ENCODE measurements at regions not wholly inside any gene's neighbourhood (a gene's known extent, or its start where the extent isn't known, plus 50 kb on each side); places are given as distances from the start of the nearest gene placed in this dataset.

DNA sequence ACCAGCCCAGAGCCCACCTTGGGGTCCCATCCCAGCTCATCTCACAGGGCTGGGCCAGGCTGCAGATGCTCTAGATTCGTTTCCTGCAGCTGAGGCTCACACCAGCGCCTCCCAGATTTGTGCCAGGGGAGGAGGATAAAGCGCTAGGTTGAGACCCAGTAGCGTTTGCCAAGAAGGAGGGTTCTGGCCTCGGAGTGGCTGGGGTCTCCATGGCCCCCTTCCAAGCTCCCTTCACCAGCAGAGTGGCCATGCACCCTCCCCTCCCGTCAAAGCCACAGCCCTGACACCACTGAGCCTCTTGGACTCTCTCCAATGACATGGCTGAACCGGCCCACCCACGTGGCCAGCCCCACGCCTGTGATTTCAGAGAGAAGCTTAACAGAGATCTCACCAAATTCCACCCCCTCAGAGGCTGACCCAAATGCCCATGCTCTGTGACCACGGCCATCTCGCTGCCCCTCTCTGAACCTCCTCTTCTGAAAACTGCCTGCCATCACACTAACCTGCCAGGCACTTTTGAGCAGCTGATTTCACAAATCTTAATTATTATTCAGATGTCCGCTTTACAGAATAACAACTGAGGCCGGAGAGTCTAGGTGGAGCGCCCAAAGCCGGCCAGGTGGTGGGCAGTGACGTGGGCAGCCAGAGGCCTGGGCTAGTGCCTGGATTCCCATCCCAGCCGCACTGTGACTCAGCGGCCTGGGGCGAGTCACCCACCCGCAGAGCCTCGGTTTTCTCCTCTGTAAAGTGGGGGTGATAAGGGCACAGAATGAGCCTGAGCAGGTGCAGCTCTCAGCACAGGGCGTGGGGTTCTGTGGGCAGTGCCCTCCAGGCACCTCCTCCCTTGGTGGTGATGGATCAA lies 155.7 kb downstream of the C9orf50 start:
- Histone ChIP-seq H3K9me3 (ENCODE audit: control insufficient read depth, insufficient read depth, low read depth, low read length) (no peaks in the 10 kb centered on the region), H3K79me2 (ENCODE audit: control insufficient read depth, insufficient read depth, low read length) (no peaks in the 10 kb centered on the region), H3K4me3 (replicated peaks in 1 of 4; ENCODE audit: control extremely low read depth in 1 of 4, insufficient read depth in 1 of 4, low read depth in 3 of 4, low read length in 4 of 4) (no peak overlapping the region), H3K27ac (ENCODE audit: insufficient read depth, low read length) (no peak overlapping the region), H3K9ac (ENCODE audit: insufficient read depth, low read length) (no peak overlapping the region), H3K4me2 (ENCODE audit: extremely low read depth, insufficient read depth, low read length) (peak overlapping the region; percentile 40), H3K4me1 (ENCODE audit: control insufficient read depth, extremely low read depth, insufficient read depth, low read length) (peaks cover 19% of the 10 kb centered on the region), H3K36me3 (ENCODE audit: control insufficient read depth, insufficient read depth, low read length) (no peaks in the 10 kb centered on the region), H3K27me3 (ENCODE audit: control insufficient read depth, insufficient read depth, low read length) (no peaks in the 10 kb centered on the region), H2AFZ (ENCODE audit: low read length) (peak overlapping the region; percentile 35), H4K20me1 (ENCODE audit: control insufficient read depth, extremely low read depth, insufficient read depth, low read length) (no peaks in the 10 kb centered on the region)
- DNase-seq (ENCODE audit: low read depth in 2 of 2), result peak; percentile 34 to 81
- no peak for TF ChIP-seq EZH2 (IDR thresholded peaks at IDR 0.05; ENCODE audit: low read length, missing control alignments)
- TF ChIP-seq, protein P1, sequence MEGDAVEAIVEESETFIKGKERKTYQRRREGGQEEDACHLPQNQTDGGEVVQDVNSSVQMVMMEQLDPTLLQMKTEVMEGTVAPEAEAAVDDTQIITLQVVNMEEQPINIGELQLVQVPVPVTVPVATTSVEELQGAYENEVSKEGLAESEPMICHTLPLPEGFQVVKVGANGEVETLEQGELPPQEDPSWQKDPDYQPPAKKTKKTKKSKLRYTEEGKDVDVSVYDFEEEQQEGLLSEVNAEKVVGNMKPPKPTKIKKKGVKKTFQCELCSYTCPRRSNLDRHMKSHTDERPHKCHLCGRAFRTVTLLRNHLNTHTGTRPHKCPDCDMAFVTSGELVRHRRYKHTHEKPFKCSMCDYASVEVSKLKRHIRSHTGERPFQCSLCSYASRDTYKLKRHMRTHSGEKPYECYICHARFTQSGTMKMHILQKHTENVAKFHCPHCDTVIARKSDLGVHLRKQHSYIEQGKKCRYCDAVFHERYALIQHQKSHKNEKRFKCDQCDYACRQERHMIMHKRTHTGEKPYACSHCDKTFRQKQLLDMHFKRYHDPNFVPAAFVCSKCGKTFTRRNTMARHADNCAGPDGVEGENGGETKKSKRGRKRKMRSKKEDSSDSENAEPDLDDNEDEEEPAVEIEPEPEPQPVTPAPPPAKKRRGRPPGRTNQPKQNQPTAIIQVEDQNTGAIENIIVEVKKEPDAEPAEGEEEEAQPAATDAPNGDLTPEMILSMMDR (conservative IDR thresholded peaks at IDR 0.05 in 1 of 2, IDR thresholded peaks at IDR 0.05 in 1 of 2; ENCODE audit: low read depth in 1 of 2, low read length in 2 of 2), result no peak

DNA sequence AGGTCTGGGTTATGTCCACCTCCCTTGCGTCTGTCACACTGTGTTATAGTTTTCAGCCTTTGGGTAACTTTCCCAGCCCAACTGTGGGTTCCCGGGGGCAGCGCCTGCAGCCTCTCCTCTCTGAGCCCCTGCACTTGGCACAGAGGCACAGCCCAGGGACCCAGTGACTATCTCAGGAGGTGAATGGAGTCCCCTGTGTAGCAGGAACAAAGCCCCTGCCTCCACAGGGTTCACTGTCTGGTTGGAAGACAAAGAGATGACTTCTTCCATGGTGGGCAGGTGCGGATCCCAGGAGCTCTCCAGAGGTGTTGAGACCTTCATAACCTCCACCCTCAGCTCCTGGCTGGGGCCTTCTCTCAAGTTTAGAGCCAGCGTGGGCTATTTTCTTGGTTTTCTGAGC lies 156.9 kb downstream of the C9orf50 start:
- Histone ChIP-seq H2AFZ (ENCODE audit: low read length) (no peak overlapping the region), H3K27me3 (ENCODE audit: control insufficient read depth, insufficient read depth, low read length) (no peaks in the 10 kb centered on the region), H3K27ac (ENCODE audit: insufficient read depth, low read length) (no peak overlapping the region), H3K4me2 (ENCODE audit: extremely low read depth, insufficient read depth, low read length) (no peak overlapping the region), H4K20me1 (ENCODE audit: control insufficient read depth, extremely low read depth, insufficient read depth, low read length) (no peaks in the 10 kb centered on the region), H3K36me3 (ENCODE audit: control insufficient read depth, insufficient read depth, low read length) (no peaks in the 10 kb centered on the region), H3K4me1 (ENCODE audit: control insufficient read depth, extremely low read depth, insufficient read depth, low read length) (peaks cover 28% of the 10 kb centered on the region), H3K9me3 (ENCODE audit: control insufficient read depth, insufficient read depth, low read depth, low read length) (no peaks in the 10 kb centered on the region), H3K4me3 (replicated peaks in 1 of 4; ENCODE audit: control extremely low read depth in 1 of 4, insufficient read depth in 1 of 4, low read depth in 3 of 4, low read length in 4 of 4) (no peak overlapping the region), H3K79me2 (ENCODE audit: control insufficient read depth, insufficient read depth, low read length) (no peaks in the 10 kb centered on the region), H3K9ac (ENCODE audit: insufficient read depth, low read length) (no peak overlapping the region)
- no peak for TF ChIP-seq EZH2 (IDR thresholded peaks at IDR 0.05; ENCODE audit: low read length, missing control alignments)
- TF ChIP-seq, protein P1 (conservative IDR thresholded peaks at IDR 0.05 in 1 of 2, IDR thresholded peaks at IDR 0.05 in 1 of 2; ENCODE audit: low read depth in 1 of 2, low read length in 2 of 2), result no peak
- no peak for DNase-seq (ENCODE audit: low read depth in 2 of 2)

DNA sequence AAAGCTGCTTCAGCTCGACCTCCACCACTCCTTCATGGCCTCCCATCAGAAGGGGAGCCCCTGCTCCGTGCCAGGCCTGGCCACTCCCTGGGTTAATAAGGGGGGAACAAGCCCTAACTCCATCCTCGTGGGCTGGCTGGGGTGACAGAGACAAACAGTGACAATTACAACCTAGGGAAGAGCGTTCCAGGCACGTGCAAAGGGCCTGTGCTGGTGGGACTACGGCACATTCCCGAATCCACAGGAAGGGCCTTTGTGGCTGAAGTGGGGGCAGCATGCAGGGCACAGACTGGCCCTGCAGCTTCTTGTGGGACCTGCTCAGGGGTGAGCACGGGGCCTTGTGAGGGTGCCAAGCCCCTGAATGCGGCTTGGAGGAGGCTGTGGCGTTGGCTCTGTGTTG lies 157.4 kb downstream of the C9orf50 start:
- H3K27ac ChIP-seq (ENCODE audit: insufficient read depth, low read length), result no peak overlapping the region
- H2AFZ ChIP-seq (ENCODE audit: low read length), result no peak overlapping the region
- H3K9me3 ChIP-seq (ENCODE audit: control insufficient read depth, insufficient read depth, low read depth, low read length), result no peaks in the 10 kb centered on the region
- no peak overlapping the region for H3K9ac ChIP-seq (ENCODE audit: insufficient read depth, low read length)
- H3K36me3 ChIP-seq (ENCODE audit: control insufficient read depth, insufficient read depth, low read length), result no peaks in the 10 kb centered on the region
- DNase-seq (ENCODE audit: low read depth in 2 of 2), result no peak
- no peaks in the 10 kb centered on the region for H4K20me1 ChIP-seq (ENCODE audit: control insufficient read depth, extremely low read depth, insufficient read depth, low read length)
- no peak for TF ChIP-seq EZH2 (IDR thresholded peaks at IDR 0.05; ENCODE audit: low read length, missing control alignments)
- TF ChIP-seq, protein P1 (conservative IDR thresholded peaks at IDR 0.05 in 1 of 2, IDR thresholded peaks at IDR 0.05 in 1 of 2; ENCODE audit: low read depth in 1 of 2, low read length in 2 of 2), result no peak
- H3K4me1 ChIP-seq (ENCODE audit: control insufficient read depth, extremely low read depth, insufficient read depth, low read length), result peaks cover 33% of the 10 kb centered on the region
- no peak overlapping the region for H3K4me3 ChIP-seq (replicated peaks in 1 of 4; ENCODE audit: control extremely low read depth in 1 of 4, insufficient read depth in 1 of 4, low read depth in 3 of 4, low read length in 4 of 4)
- H3K27me3 ChIP-seq (ENCODE audit: control insufficient read depth, insufficient read depth, low read length), result no peaks in the 10 kb centered on the region
- H3K4me2 ChIP-seq (ENCODE audit: extremely low read depth, insufficient read depth, low read length), result no peak overlapping the region
- H3K79me2 ChIP-seq (ENCODE audit: control insufficient read depth, insufficient read depth, low read length), result no peaks in the 10 kb centered on the region

Measured in fibroblast of lung (primary cell).